GM13976 (cell line): ENCODE measurements at regions not wholly inside any gene's neighbourhood (a gene's known extent, or its start where the extent isn't known, plus 50 kb on each side); places are given as distances from the start of the nearest gene placed in this dataset.

Source experiments
- DNase-seq: peaks from one replicate; pipeline ENCODE4 v3.0.0; 2012; ENCODE audit warnings: low spot score
- in situ Hi-C: fragments of 300-500 bp; cut with MboI; formaldehyde crosslinking; loops from one replicate; pipeline ENCODE4 v1.12.0; 2022; ENCODE audit warnings: low sequenced_read_pairs, mixed read lengths, inconsistent platforms; ENCODE audit not compliant: unreplicated experiment
- TF ChIP-seq, protein P1 (sequence below): IDR thresholded peaks from 2 replicates; pipeline ENCODE4 v1.5.1; 2012; ENCODE audit warnings: borderline replicate concordance, mild to moderate bottlenecking; ENCODE audit not compliant: insufficient read depth; ENCODE audit errors: extremely low read depth, missing control alignments, control extremely low read depth

DNA sequence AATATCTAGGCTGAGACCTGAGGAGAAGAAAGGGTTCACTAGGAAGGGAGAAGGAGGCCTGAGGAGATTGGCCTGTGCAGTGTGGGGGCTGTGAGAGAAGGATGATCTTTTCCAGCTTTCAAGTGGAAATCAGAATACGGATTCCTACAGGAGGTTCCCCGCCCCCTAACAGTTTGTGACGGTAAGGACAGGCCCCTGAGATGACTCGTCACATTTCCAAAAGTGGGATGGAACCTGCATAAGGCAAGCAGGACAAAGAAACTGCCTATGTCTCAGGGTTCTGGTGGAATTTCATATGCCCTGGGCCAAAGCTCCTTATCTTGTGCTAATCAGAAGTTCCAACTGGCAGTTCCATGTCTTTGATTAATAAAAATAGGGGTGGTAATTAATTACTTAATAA lies 275.6 kb downstream of the SNX10 start:
- in situ Hi-C loops, result no loop called here
- no peak for DNase-seq
- TF ChIP-seq, protein P1, sequence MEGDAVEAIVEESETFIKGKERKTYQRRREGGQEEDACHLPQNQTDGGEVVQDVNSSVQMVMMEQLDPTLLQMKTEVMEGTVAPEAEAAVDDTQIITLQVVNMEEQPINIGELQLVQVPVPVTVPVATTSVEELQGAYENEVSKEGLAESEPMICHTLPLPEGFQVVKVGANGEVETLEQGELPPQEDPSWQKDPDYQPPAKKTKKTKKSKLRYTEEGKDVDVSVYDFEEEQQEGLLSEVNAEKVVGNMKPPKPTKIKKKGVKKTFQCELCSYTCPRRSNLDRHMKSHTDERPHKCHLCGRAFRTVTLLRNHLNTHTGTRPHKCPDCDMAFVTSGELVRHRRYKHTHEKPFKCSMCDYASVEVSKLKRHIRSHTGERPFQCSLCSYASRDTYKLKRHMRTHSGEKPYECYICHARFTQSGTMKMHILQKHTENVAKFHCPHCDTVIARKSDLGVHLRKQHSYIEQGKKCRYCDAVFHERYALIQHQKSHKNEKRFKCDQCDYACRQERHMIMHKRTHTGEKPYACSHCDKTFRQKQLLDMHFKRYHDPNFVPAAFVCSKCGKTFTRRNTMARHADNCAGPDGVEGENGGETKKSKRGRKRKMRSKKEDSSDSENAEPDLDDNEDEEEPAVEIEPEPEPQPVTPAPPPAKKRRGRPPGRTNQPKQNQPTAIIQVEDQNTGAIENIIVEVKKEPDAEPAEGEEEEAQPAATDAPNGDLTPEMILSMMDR, result no peak

DNA sequence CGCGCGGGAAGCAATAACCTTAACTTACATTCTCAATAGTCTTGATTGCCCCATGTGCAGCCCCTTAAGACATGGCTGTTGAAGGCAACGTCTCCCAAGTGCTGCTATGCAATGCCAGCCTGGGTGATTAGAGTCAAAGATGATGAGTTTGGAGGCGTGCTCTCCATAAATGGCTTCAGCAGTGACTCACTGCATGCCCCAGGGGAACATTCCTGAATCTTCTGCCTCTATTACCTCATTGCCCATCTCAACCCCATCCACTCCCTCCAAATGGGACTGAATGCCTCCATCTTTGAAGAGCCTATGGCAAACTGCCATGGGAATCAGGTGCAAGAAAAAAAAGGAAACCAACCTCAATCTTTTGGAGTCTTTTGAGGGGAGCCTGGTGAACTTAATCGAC lies 282.8 kb downstream of the SNX10 start:
- TF ChIP-seq, protein P1, result no peak
- in situ Hi-C loops, result no loop called here
- no peak for DNase-seq

DNA sequence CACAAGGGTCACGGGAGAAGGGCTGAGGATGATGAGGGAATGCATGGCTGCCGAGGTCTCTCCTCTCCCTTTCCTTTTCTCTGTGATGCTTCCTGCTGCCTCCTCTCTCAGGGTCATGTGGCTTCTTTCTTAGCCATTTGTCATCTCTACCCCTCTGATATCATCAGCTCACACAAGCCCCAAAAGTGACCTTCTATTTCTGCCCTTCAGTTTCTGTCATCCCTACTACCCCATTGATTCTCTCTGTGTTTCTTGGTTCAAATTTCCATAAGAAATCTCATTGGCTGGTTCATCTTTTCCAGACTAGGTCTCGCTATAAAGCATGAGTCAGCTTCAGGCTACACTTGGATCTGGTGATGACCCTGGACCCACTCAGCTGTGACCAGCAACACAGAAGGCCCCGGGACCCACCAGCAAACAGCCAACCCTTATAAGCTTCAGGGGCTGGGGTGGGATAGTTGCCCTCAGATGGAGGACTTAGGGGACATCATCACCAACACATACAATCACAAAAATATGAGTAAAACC lies 284.3 kb downstream of the SKAP2 start:
- TF ChIP-seq, protein P1, result no peak
- DNase-seq, result no peak
- in situ Hi-C loops, result no loop called here

DNA sequence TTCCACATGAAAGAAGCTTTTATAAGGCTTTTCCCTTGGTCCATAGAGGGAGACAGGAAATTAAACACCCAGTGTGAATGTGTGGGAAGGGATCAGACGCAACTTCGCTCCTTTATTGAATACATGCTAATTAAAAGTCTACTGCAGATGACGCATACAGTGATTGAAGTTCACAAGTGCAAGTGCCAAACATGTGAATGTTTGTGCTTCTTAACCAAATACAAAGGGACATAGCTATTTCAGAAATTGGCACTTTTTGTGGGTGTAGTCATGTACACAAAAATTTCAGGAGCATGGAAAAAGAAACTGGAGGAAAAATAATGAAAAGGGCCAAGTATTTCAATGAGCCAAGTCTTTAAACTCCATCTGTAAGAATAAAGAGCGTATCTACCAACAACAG lies 283.7 kb downstream of the SKAP2 start:
- in situ Hi-C loops, result no loop called here
- DNase-seq, result no peak

DNA sequence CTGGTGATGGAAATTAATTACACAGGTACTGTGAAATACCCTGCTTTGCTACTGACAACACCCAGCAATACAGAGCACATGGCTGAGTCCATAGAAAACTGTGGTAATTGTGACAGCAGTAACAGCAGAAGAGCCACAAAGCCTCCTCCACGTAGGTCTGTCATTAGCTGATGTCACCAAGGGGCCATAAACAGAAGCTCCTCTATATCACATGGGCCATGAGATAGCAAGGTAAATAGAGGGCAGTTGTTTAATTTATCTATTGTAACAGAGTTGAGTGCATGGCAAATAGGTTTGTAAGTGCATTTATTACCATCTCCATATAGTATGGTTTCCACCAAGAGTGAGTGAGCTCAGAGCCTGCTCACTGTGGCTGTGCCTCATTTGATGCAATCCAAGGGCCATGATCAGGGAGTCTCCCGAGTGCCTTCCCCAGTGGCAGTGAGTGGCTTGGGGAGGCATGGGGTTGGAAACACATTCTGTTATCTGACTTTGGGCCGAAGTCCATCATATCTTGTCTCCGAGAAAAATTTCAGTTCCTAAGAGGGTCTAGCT lies 281.2 kb downstream of the SKAP2 start:
- TF ChIP-seq, protein P1, result no peak

More for the DNA sequence above, 283.7 kb downstream of the SKAP2 start:
- TF ChIP-seq, protein P1, result no peak

DNA sequence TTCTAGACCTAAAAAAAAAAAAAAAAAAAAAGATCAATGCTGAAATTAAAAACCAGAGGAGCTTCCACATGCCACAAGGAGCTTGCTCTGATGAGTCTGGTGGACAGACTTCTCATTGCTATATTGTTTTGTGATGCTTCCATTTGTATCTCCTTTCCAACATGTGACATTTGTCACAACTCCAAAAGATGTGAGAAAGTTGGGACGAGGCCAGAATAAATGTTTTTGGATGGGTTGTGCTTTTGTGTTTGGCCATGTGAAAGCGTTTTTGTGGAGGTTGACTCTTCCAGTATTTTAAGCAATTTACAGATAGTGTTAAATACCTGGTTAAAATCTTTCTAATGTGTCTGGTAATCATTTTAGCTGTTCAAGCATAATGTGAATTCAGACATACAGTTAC lies 280.1 kb downstream of the SKAP2 start:
- in situ Hi-C loops, result no loop called here
- TF ChIP-seq, protein P1, result no peak
- no peak for DNase-seq

More for the DNA sequence above, 281.2 kb downstream of the SKAP2 start:
- in situ Hi-C loops, result no loop called here
- no peak for DNase-seq
